Gastrocnemius medialis (tissue), 4 donors: ENCODE measurements at regions not wholly inside any gene's neighbourhood (a gene's known extent, or its start where the extent isn't known, plus 50 kb on each side); places are given as distances from the start of the nearest gene placed in this dataset.
"Not testable (repeated sequence)": the region's sequence is repeated elsewhere in the genome, so short reads cannot be mapped to it uniquely, and the experiment has no call there.

Experiments used
- ATAC-seq, 2 donors: fragments of 150-250 bp; one replicate each; pipeline ENCODE4 v1.9.1; 2016
- DNase-seq, 2 donors: peaks; one replicate each; pipeline ENCODE4 v3.0.0-alpha.2; 2019
- H3K27ac ChIP-seq, 4 donors: fragments of 200-600 bp; sonication (generic); 1 replicate in 1 of 4; 2 replicates in 3 of 4; pipeline ENCODE4 v1.5.1; 2016 to 2018; ENCODE audit warnings: mild to moderate bottlenecking in 2 of 4, moderate library complexity in 1 of 4
- H3K27me3 ChIP-seq, 3 donors: fragments of 200-600 bp; sonication (generic) in 2 of 3; 1 replicate in 1 of 3; 2 replicates in 2 of 3; pipeline versions ENCODE4 v1.5.1 to v1.6.0; 2016 to 2019; ENCODE audit warnings: mild to moderate bottlenecking in 1 of 3, moderate library complexity in 1 of 3
- H3K36me3 ChIP-seq, 2 donors: fragments of 200-600 bp; sonication (generic) in 1 of 2; one replicate each; pipeline ENCODE4 v1.5.1; 2017 to 2018
- H3K4me1 ChIP-seq, 2 donors: fragments of 200-600 bp; sonication (generic) in 1 of 2; one replicate each; pipeline ENCODE4 v1.5.1; 2016 to 2017; ENCODE audit warnings: mild to moderate bottlenecking in 2 of 2
- H3K4me3 ChIP-seq, 4 donors: fragments of 200-600 bp; sonication (generic) in 3 of 4; 1 replicate in 1 of 4; 2 replicates in 3 of 4; pipeline ENCODE4 v1.5.1; 2016 to 2019; ENCODE audit warnings: mild to moderate bottlenecking in 2 of 4
- H3K9me3 ChIP-seq, 3 donors: fragments of 200-600 bp; sonication (generic) in 2 of 3; 1 replicate in 1 of 3; 2 replicates in 2 of 3; pipeline ENCODE4 v1.5.1; 2016 to 2019
- POLR2A ChIP-seq, 2 donors: fragments of 450-650 bp; IDR thresholded peaks; one replicate each; pipeline ENCODE4 v1.6.1; 2017; ENCODE audit warnings: antibody characterized with exemption in 2 of 2, mild to moderate bottlenecking in 2 of 2, moderate library complexity in 2 of 2
- in situ Hi-C, 4 donors: fragments of 200-750 bp; cut with MboI; loops; one replicate each; pipeline versions ENCODE4 v1.15.0 to v1.8.0; 2017; ENCODE audit warnings: low sequenced_read_pairs in 4 of 4
- intact Hi-C: fragments of 100-400 bp; cut with DNase I; formaldehyde crosslinking; loops from one replicate; pipeline ENCODE4 v1.15.1; 2023; ENCODE audit warnings: low total_unique reads
- TF ChIP-seq, protein P1 (sequence below), 5 experiments: fragments of 450-650 bp in 3 of 5; fragments of 200-600 bp in 2 of 5; sonication (generic) in 2 of 5; IDR thresholded peaks in 4 of 5; conservative IDR thresholded peaks in 1 of 5; 1 replicate in 4 of 5; 2 replicates in 1 of 5; pipeline ENCODE4 v1.5.1; 2016 to 2019; ENCODE audit warnings: antibody characterized with exemption in 5 of 5, mild to moderate bottlenecking in 3 of 5, moderate library complexity in 3 of 5

DNA sequence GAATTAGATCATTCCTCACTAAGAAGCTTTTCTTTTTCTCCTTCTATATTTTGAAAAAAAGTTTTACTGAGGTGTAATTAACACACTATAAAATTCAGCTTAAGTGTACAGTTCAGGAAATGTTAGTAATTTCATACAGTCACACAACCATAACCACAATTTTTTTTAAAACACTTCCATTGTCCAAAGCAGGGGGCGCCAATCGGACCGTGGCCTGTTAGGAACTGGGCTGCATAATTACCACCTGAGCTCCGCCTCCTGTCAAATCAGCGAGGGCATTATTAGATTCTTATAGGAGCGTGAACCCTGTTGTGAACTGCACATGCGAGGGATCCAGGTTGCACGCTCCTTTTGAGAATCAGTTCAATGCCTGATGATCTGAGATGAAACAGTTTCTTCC is 427.1 kb downstream of the TFEC start:
- ATAC-seq, result no peak
- TF ChIP-seq POLR2A (IDR thresholded peaks at IDR 0.05), result no peak
- TF ChIP-seq, protein P1, sequence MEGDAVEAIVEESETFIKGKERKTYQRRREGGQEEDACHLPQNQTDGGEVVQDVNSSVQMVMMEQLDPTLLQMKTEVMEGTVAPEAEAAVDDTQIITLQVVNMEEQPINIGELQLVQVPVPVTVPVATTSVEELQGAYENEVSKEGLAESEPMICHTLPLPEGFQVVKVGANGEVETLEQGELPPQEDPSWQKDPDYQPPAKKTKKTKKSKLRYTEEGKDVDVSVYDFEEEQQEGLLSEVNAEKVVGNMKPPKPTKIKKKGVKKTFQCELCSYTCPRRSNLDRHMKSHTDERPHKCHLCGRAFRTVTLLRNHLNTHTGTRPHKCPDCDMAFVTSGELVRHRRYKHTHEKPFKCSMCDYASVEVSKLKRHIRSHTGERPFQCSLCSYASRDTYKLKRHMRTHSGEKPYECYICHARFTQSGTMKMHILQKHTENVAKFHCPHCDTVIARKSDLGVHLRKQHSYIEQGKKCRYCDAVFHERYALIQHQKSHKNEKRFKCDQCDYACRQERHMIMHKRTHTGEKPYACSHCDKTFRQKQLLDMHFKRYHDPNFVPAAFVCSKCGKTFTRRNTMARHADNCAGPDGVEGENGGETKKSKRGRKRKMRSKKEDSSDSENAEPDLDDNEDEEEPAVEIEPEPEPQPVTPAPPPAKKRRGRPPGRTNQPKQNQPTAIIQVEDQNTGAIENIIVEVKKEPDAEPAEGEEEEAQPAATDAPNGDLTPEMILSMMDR (IDR thresholded peaks at IDR 0.05 in 4 of 5, conservative IDR thresholded peaks at IDR 0.05 in 1 of 5), result no peak

DNA sequence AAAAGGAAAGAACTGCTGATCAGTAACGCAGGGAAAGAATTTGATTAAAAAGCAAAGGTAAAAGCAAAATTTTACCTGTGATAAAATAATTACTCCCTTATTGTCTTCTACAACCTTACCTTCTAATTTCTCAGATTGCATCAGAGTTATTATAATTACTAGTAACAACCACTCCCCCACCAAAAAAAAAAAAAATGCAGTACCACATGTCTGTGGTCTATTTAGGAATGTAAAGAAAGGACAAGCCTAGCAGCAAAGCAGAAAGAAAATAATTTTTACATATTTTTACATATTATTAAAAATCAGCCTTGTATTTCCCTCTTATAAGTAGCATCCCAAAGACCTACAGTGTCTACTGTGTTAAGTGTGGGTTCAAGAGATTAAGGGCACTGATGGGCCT is 430.4 kb downstream of the TFEC start:
- in situ Hi-C loops, result no loop called here
- ATAC-seq, result no peak
- no peaks in the 10 kb centered on the region for H3K36me3 ChIP-seq
- H3K4me1 ChIP-seq, result no peaks in the 10 kb centered on the region
- TF ChIP-seq POLR2A (IDR thresholded peaks at IDR 0.05), result no peak
- TF ChIP-seq, protein P1 (IDR thresholded peaks at IDR 0.05 in 4 of 5, conservative IDR thresholded peaks at IDR 0.05 in 1 of 5), result no peak
- H3K27ac ChIP-seq, result no peak overlapping the region
- DNase-seq, result no peak
- no peaks in the 10 kb centered on the region for H3K9me3 ChIP-seq
- no peak overlapping the region for H3K4me3 ChIP-seq
- H3K27me3 ChIP-seq, result no peaks in the 10 kb centered on the region
- intact Hi-C loops, result no loop called here

More for the DNA sequence above, 427.1 kb downstream of the TFEC start:
- intact Hi-C loops, result no loop called here
- DNase-seq, result no peak
- Histone ChIP-seq H3K27me3 (no peaks in the 10 kb centered on the region), H3K36me3 (no peaks in the 10 kb centered on the region), H3K4me3 (no peak overlapping the region), H3K4me1 (no peaks in the 10 kb centered on the region), H3K9me3 (no peaks in the 10 kb centered on the region), H3K27ac (no peak overlapping the region)
- in situ Hi-C loops, result no loop called here

DNA sequence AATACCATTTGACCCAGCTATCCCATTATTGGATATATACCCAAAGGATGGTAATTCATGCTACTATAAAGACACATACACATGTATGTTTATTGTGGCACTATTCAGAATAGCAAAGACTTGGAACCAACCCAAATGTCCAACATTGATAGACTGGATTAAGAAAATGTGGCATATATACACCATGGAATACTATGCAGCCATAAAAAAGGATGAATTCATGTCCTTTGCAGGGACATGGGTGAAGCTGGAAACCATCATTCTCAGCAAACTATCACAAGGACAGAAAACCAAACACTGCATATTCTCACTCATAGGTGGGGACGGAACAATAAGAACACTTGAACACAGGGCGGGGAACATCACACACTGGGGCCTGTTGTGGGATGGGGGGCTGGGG is 431.4 kb downstream of the TFEC start:
- DNase-seq, intact Hi-C loops, H3K27ac ChIP-seq, H3K36me3 ChIP-seq, H3K9me3 ChIP-seq, ATAC-seq, H3K27me3 ChIP-seq, H3K4me3 ChIP-seq, in situ Hi-C loops, H3K4me1 ChIP-seq: not testable (repeated sequence)

DNA sequence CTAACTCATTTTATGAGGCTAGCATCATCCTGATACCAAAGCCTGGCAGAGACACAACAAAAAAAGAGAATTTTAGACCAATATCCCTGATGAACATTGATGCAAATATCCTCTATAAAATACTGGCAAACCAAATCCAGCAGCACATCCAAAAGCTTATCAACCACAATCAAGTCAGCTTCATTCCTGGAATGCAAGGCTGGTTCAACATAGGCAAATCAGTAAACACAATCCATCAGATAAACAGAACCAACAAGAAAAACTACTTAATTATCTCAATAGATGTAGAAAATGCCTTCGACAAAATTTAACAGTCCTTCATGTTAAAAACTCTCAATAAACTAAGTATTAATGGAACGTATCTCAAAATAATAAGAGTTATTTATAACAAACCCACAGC is 433.3 kb downstream of the TFEC start:
- in situ Hi-C loops, DNase-seq, H3K4me3 ChIP-seq, ATAC-seq, H3K36me3 ChIP-seq, H3K27me3 ChIP-seq, H3K4me1 ChIP-seq, H3K9me3 ChIP-seq, H3K27ac ChIP-seq, intact Hi-C loops: not testable (repeated sequence)

DNA sequence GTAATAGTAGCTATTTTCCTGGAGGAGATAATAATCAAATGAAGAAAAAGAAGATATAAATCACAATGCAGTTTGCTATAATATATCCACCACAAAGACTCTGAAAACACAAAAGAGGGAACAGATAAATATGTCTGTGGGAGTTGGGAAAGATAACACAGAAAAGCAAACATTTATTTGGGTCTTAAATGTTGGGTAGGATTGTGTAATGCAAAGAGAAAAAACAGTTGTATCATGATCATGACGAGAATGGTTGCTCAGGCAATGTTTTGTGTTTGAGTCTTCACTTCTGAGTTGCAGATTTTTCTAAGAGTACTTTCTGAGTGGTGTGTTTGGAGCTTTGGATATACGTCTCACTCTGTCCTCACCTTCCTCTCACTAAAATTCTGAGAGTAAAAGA is 437.5 kb downstream of the TFEC start:
- DNase-seq (no peak), ATAC-seq (no peak)
- Histone ChIP-seq H3K9me3 (no peaks in the 10 kb centered on the region), H3K27ac (no peak overlapping the region), H3K4me1 (no peaks in the 10 kb centered on the region), H3K4me3 (no peak overlapping the region), H3K27me3 (no peaks in the 10 kb centered on the region), H3K36me3 (no peaks in the 10 kb centered on the region)
- intact Hi-C loops (no loop called here), in situ Hi-C loops (no loop called here)
- TF ChIP-seq, protein P1 (IDR thresholded peaks at IDR 0.05 in 4 of 5, conservative IDR thresholded peaks at IDR 0.05 in 1 of 5), result no peak
- no peak for TF ChIP-seq POLR2A (IDR thresholded peaks at IDR 0.05)

DNA sequence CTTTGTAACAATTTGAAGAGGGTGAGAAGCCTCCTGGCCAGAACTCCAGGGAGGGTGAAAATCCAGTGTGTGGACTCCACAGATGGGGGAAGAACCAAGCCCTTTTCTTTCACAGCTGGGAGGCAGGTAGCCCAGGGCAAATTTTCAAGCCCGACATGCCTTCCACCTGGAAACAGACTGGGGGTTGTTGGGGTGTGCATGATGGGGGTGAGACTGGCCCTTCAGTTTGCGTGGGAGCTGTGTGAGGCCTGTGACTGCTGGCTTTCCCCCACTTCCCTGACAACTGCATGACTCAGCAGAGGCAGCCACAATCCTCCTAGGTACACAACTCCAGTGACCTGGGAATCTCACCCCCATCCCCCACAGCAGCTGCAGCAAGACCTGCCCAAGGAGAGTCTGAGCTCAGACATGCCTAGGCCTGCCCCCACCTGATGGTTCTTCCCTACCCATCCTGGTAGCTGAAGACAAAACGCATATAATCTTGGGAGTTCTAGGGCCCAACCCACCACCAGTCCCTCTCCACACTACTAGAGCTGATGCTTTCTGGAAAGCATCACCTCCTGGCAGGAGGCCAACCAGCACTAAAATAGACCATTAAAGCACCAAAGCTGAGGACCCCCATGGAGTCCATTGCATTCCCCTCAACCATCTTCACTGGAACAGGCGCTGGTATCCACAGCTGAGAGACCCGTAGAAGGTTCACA is 445.4 kb downstream of the TFEC start:
- H3K27me3 ChIP-seq, result no peaks in the 10 kb centered on the region
- DNase-seq, result no peak
- H3K36me3 ChIP-seq, result no peaks in the 10 kb centered on the region
- H3K4me3 ChIP-seq, result no peak overlapping the region
- TF ChIP-seq, protein P1 (IDR thresholded peaks at IDR 0.05 in 4 of 5, conservative IDR thresholded peaks at IDR 0.05 in 1 of 5), result no peak
- no peak for TF ChIP-seq POLR2A (IDR thresholded peaks at IDR 0.05)
- intact Hi-C loops, result no loop called here
- in situ Hi-C loops, result no loop called here
- ATAC-seq, result no peak
- H3K9me3 ChIP-seq, result no peaks in the 10 kb centered on the region
- no peaks in the 10 kb centered on the region for H3K4me1 ChIP-seq
- no peak overlapping the region for H3K27ac ChIP-seq
